ENCODE measurements at regions not wholly inside any gene's neighbourhood (a gene's known extent, or its start where the extent isn't known, plus 50 kb on each side); places are given as distances from the start of the nearest gene placed in this dataset.

DNA sequence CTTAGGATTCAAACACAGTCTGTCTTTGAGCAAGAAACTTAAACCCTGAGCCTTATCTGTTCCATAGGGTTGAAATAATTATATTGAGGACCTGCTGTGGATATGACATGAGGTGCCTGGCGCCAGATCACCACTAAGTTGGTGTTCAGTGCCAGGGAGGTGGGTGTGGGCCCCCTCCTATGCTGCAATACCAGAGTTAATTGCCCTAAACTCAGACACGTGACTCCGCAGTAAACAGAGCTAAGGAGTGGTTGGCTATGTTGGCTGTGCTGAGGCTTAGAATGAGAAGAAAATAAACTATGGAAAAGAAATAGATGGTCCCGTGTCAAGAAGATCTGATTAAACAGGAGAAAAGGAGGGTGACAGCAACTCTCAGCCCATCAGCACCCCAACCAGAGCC, 419.4 kb upstream of the JARID2 start:
- H3K4me2 ChIP-seq (ENCODE audit: low read length): no peak overlapping the region
- H3K4me3 ChIP-seq (ENCODE audit: low read depth, low read length, poor library complexity, severe bottlenecking): no peak overlapping the region
- no TSS peak for BruUV-seq (replicated peaks)
- no peaks in the 10 kb centered on the region for H3K36me3 ChIP-seq (ENCODE audit: insufficient read depth, low read length)
- H2AFZ ChIP-seq (ENCODE audit: low read length): no peak overlapping the region
- DNase-seq (ENCODE audit: low spot score): no peak
- H3K79me2 ChIP-seq (ENCODE audit: insufficient read depth, low read depth, low read length): no peaks in the 10 kb centered on the region
- H3K27ac ChIP-seq (ENCODE audit: low read depth, low read length, poor library complexity, severe bottlenecking): no peak overlapping the region
- H3K4me1 ChIP-seq (ENCODE audit: insufficient read depth, low read length, poor library complexity, severe bottlenecking): no peaks in the 10 kb centered on the region
- H3K9me2 ChIP-seq (ENCODE audit: insufficient read depth, low read length): no peaks in the 10 kb centered on the region
- no peaks in the 10 kb centered on the region for H3K9me3 ChIP-seq (ENCODE audit: low read length)
- TF ChIP-seq, protein P1, sequence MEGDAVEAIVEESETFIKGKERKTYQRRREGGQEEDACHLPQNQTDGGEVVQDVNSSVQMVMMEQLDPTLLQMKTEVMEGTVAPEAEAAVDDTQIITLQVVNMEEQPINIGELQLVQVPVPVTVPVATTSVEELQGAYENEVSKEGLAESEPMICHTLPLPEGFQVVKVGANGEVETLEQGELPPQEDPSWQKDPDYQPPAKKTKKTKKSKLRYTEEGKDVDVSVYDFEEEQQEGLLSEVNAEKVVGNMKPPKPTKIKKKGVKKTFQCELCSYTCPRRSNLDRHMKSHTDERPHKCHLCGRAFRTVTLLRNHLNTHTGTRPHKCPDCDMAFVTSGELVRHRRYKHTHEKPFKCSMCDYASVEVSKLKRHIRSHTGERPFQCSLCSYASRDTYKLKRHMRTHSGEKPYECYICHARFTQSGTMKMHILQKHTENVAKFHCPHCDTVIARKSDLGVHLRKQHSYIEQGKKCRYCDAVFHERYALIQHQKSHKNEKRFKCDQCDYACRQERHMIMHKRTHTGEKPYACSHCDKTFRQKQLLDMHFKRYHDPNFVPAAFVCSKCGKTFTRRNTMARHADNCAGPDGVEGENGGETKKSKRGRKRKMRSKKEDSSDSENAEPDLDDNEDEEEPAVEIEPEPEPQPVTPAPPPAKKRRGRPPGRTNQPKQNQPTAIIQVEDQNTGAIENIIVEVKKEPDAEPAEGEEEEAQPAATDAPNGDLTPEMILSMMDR (conservative IDR thresholded peaks at IDR 0.05; ENCODE audit: low read length): no peak
- no peak for TF ChIP-seq EZH2phosphoT487 (IDR thresholded peaks at IDR 0.05; ENCODE audit: borderline replicate concordance, low read depth, low read length)
- H4K20me1 ChIP-seq (ENCODE audit: insufficient read depth, low read length): no peaks in the 10 kb centered on the region
- POLR2A ChIA-PET: no interaction called here
- CTCF ChIA-PET (ENCODE audit: unreplicated experiment): no interaction called here
- intact Hi-C loops (cut with micrococcal nuclease; ENCODE audit: unreplicated experiment): no loop called here

DNA sequence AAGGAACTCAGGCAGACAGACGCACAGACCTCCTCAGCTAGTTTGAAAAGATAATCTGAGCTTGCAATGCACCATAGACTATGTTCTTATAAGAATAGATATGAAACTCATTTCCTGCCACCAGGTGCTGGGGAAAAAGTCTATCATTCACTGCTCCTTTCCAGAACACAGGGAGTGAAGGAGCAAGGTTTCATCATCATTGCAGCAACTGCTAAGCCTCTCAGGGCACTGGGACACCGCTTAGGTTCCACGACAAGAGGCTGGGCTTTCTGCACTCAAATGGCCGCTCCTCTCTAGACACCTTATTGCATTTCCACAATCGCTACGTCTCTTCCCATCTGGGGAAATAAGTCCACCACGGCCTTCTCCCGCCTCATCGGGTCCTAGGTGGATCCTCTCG, 418.5 kb upstream of the JARID2 start:
- ChIA-PET POLR2A (no interaction called here), CTCF (ENCODE audit: unreplicated experiment) (no interaction called here)
- Histone ChIP-seq H4K20me1 (ENCODE audit: insufficient read depth, low read length) (no peaks in the 10 kb centered on the region), H3K4me3 (ENCODE audit: low read depth, low read length, poor library complexity, severe bottlenecking) (no peak overlapping the region), H2AFZ (ENCODE audit: low read length) (no peak overlapping the region), H3K4me1 (ENCODE audit: insufficient read depth, low read length, poor library complexity, severe bottlenecking) (no peaks in the 10 kb centered on the region), H3K9me2 (ENCODE audit: insufficient read depth, low read length) (no peaks in the 10 kb centered on the region), H3K27ac (ENCODE audit: low read depth, low read length, poor library complexity, severe bottlenecking) (no peak overlapping the region), H3K79me2 (ENCODE audit: insufficient read depth, low read depth, low read length) (no peaks in the 10 kb centered on the region), H3K36me3 (ENCODE audit: insufficient read depth, low read length) (no peaks in the 10 kb centered on the region), H3K9me3 (ENCODE audit: low read length) (no peaks in the 10 kb centered on the region), H3K4me2 (ENCODE audit: low read length) (no peak overlapping the region)
- DNase-seq (ENCODE audit: low spot score): no peak
- no TSS peak for BruUV-seq (replicated peaks)
- intact Hi-C loops (cut with micrococcal nuclease; ENCODE audit: unreplicated experiment): no loop called here
- TF ChIP-seq EZH2phosphoT487 (IDR thresholded peaks at IDR 0.05; ENCODE audit: borderline replicate concordance, low read depth, low read length): no peak
- TF ChIP-seq, protein P1 (conservative IDR thresholded peaks at IDR 0.05; ENCODE audit: low read length): no peak

DNA sequence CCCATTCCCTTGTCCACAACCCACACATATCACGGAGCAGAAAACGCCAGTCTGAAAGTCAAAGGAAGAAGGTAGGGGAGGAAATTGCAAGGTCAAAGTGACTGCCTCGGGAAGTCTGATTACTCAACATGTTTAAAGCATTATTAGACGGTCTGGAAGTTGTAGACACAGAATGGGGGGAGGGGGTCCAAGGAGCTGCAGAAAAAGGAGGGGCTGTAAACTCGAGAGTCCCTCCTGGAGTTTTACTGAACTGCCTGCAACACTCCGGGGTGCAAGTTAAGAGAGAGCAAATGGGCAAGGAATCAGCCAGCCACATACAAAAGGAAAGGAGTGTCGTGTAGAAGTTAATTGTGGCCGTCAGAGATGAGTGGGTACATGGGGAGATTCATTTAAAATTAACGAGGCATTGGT, 417.7 kb upstream of the JARID2 start:
- no peaks in the 10 kb centered on the region for H3K9me2 ChIP-seq (ENCODE audit: insufficient read depth, low read length)
- H3K4me2 ChIP-seq (ENCODE audit: low read length): no peak overlapping the region

More for the DNA sequence above, 417.7 kb upstream of the JARID2 start:
- no peak for DNase-seq (ENCODE audit: low spot score)
- POLR2A ChIA-PET: no interaction called here
- BruUV-seq (replicated peaks): no TSS peak
- CTCF ChIA-PET (ENCODE audit: unreplicated experiment): no interaction called here
- no peaks in the 10 kb centered on the region for H3K9me3 ChIP-seq (ENCODE audit: low read length)
- no peak overlapping the region for H3K4me3 ChIP-seq (ENCODE audit: low read depth, low read length, poor library complexity, severe bottlenecking)
- H3K79me2 ChIP-seq (ENCODE audit: insufficient read depth, low read depth, low read length): no peaks in the 10 kb centered on the region
- no peak for TF ChIP-seq EZH2phosphoT487 (IDR thresholded peaks at IDR 0.05; ENCODE audit: borderline replicate concordance, low read depth, low read length)
- TF ChIP-seq, protein P1 (conservative IDR thresholded peaks at IDR 0.05; ENCODE audit: low read length): no peak
- no peak overlapping the region for H3K27ac ChIP-seq (ENCODE audit: low read depth, low read length, poor library complexity, severe bottlenecking)
- H4K20me1 ChIP-seq (ENCODE audit: insufficient read depth, low read length): no peaks in the 10 kb centered on the region
- H3K4me1 ChIP-seq (ENCODE audit: insufficient read depth, low read length, poor library complexity, severe bottlenecking): no peaks in the 10 kb centered on the region
- no peak overlapping the region for H2AFZ ChIP-seq (ENCODE audit: low read length)
- no peaks in the 10 kb centered on the region for H3K36me3 ChIP-seq (ENCODE audit: insufficient read depth, low read length)
- intact Hi-C loops (cut with micrococcal nuclease; ENCODE audit: unreplicated experiment): no loop called here
